OCI-LY7 (cell line): ENCODE measurements at regions not wholly inside any gene's neighbourhood (a gene's known extent, or its start where the extent isn't known, plus 50 kb on each side); places are given as distances from the start of the nearest gene placed in this dataset.

Experiments
- BruUV-seq: library from RNA; stranded (reverse); fragments of 400-500 nt; replicated peaks from 2 replicates; lab custom pipeline; 2021; lab: Mats Ljungman, UMichigan
- CTCF ChIA-PET: fragments of 300-600 bp; sonication (Branson Sonifier 250); formaldehyde crosslinking; loops from one replicate; lab custom pipeline; 2022; ENCODE audit warnings: antibody characterized with exemption; ENCODE audit not compliant: unreplicated experiment; lab: Charles Lee
- POLR2A ChIA-PET: fragments of 300-600 bp; sonication (Branson Sonifier 250); formaldehyde crosslinking; loops from one replicate; lab custom pipeline; 2022; ENCODE audit warnings: antibody characterized with exemption; lab: Charles Lee
- DNase-seq: peaks from one replicate; pipeline ENCODE4 v3.0.0-alpha.2; 2015; ENCODE audit warnings: low spot score
- H2AFZ ChIP-seq: fragments of 200-600 bp; sonication (generic), shearing (Covaris generic); 2 replicates; pipeline ENCODE4 v1.6.1; 2014; ENCODE audit warnings: mild to moderate bottlenecking, antibody characterized with exemption, low read length, moderate library complexity
- H3K27ac ChIP-seq: fragments of 200-600 bp; sonication (generic); 2 replicates; pipeline ENCODE4 v1.5.1; 2014; ENCODE audit warnings: mixed run types, low read depth, mild to moderate bottlenecking, moderate library complexity, low read length, inconsistent platforms; ENCODE audit not compliant: poor library complexity, severe bottlenecking
- H3K36me3 ChIP-seq: fragments of 200-600 bp; sonication (generic); 2 replicates; pipeline ENCODE4 v1.6.1; 2014; ENCODE audit warnings: mild to moderate bottlenecking, antibody characterized with exemption, low read length, moderate library complexity, mixed read lengths; ENCODE audit not compliant: insufficient read depth
- H3K4me1 ChIP-seq: fragments of 200-600 bp; sonication (generic); 2 replicates; pipeline ENCODE4 v1.5.1; 2014; ENCODE audit warnings: mild to moderate bottlenecking, low read length; ENCODE audit not compliant: insufficient read depth, poor library complexity, severe bottlenecking
- H3K4me2 ChIP-seq: fragments of 200-600 bp; sonication (generic); 2 replicates; pipeline ENCODE4 v1.6.1; 2014; ENCODE audit warnings: mild to moderate bottlenecking, low read length
- H3K4me3 ChIP-seq: fragments of 200-600 bp; sonication (generic); 2 replicates; pipeline ENCODE4 v1.5.1; 2014; ENCODE audit warnings: mild to moderate bottlenecking, low read depth, low read length; ENCODE audit not compliant: poor library complexity, severe bottlenecking
- H3K79me2 ChIP-seq: fragments of 200-600 bp; sonication (generic); 2 replicates; pipeline ENCODE4 v1.6.1; 2016; ENCODE audit warnings: low read depth, mild to moderate bottlenecking, low read length, moderate library complexity, mixed read lengths; ENCODE audit not compliant: insufficient read depth
- H3K9me2 ChIP-seq: fragments of 200-600 bp; sonication (generic); 2 replicates; pipeline ENCODE4 v1.6.1; 2016; ENCODE audit warnings: mild to moderate bottlenecking, low read length, mixed read lengths; ENCODE audit not compliant: insufficient read depth
- H3K9me3 ChIP-seq: fragments of 200-600 bp; sonication (generic); 2 replicates; pipeline ENCODE4 v1.6.1; 2014; ENCODE audit warnings: mild to moderate bottlenecking, mixed run types, low read length, mixed read lengths
- H4K20me1 ChIP-seq: fragments of 200-600 bp; sonication (generic); 2 replicates; pipeline ENCODE4 v1.6.1; 2014; ENCODE audit warnings: mild to moderate bottlenecking, antibody characterized with exemption, low read length, moderate library complexity, mixed read lengths; ENCODE audit not compliant: insufficient read depth
- EZH2phosphoT487 ChIP-seq: fragments of 200-600 bp; sonication (generic); IDR thresholded peaks from 2 replicates; pipeline ENCODE4 v1.6.1; 2018; ENCODE audit warnings: low read depth, borderline replicate concordance, mild to moderate bottlenecking, mixed run types, antibody characterized with exemption, low read length, moderate library complexity, mixed read lengths
- intact Hi-C: fragments of 100-400 bp; cut with micrococcal nuclease; formaldehyde crosslinking; loops from one replicate; pipeline ENCODE4 v1.10.0; 2022; ENCODE audit not compliant: unreplicated experiment
- TF ChIP-seq, protein P1 (sequence below): fragments of 200-600 bp; sonication (generic); conservative IDR thresholded peaks from 2 replicates; pipeline ENCODE4 v1.5.1; 2014; ENCODE audit warnings: mild to moderate bottlenecking, antibody characterized with exemption, low read length, moderate library complexity, mixed read lengths

DNA sequence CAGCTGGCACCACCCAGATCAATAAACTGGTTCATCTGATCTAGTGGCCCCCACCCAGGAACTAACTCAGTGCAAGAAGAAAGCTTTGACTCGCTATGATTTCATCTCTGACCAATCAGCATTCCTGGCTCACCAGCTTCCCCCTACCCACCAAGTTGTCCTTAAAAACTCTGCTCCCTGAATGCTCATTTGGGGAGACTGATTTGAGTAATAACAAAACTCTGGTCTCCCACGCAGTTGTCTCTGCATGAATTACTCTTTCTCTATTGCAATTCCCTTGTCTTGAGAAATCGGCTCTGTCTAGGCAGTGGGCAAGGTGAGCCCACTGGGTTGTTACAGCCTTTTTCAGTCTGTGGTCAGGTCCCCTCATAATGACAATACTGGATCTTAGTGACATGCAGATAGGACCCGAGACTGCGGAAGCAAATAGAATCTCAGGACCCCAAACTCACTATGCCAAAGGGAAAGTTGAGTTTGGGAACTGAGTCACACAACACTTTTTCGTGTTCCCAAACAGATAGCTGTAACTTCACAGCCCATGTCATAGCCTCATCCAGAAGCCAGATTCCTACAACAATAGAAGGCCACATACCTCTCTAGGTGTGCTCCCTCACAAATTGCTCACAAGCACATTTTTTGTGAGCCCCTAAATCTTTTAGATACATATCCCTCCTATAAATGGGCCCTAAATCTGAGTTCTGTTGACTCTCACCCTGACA is 175.2 kb upstream of the RAI14 start:
- Histone ChIP-seq H3K9me3 (no peaks in the 10 kb centered on the region), H3K9me2 (no peaks in the 10 kb centered on the region), H4K20me1 (no peaks in the 10 kb centered on the region), H3K4me3 (no peak overlapping the region), H3K27ac (no peak overlapping the region), H3K36me3 (no peaks in the 10 kb centered on the region), H3K4me2 (no peak overlapping the region), H3K79me2 (no peaks in the 10 kb centered on the region), H2AFZ (no peak overlapping the region), H3K4me1 (no peaks in the 10 kb centered on the region)
- intact Hi-C loops: no loop called here
- no peak for DNase-seq
- BruUV-seq: no TSS peak
- no peak for TF ChIP-seq EZH2phosphoT487
- TF ChIP-seq, protein P1, sequence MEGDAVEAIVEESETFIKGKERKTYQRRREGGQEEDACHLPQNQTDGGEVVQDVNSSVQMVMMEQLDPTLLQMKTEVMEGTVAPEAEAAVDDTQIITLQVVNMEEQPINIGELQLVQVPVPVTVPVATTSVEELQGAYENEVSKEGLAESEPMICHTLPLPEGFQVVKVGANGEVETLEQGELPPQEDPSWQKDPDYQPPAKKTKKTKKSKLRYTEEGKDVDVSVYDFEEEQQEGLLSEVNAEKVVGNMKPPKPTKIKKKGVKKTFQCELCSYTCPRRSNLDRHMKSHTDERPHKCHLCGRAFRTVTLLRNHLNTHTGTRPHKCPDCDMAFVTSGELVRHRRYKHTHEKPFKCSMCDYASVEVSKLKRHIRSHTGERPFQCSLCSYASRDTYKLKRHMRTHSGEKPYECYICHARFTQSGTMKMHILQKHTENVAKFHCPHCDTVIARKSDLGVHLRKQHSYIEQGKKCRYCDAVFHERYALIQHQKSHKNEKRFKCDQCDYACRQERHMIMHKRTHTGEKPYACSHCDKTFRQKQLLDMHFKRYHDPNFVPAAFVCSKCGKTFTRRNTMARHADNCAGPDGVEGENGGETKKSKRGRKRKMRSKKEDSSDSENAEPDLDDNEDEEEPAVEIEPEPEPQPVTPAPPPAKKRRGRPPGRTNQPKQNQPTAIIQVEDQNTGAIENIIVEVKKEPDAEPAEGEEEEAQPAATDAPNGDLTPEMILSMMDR: no peak
- CTCF ChIA-PET: no interaction called here
- POLR2A ChIA-PET: no interaction called here

DNA sequence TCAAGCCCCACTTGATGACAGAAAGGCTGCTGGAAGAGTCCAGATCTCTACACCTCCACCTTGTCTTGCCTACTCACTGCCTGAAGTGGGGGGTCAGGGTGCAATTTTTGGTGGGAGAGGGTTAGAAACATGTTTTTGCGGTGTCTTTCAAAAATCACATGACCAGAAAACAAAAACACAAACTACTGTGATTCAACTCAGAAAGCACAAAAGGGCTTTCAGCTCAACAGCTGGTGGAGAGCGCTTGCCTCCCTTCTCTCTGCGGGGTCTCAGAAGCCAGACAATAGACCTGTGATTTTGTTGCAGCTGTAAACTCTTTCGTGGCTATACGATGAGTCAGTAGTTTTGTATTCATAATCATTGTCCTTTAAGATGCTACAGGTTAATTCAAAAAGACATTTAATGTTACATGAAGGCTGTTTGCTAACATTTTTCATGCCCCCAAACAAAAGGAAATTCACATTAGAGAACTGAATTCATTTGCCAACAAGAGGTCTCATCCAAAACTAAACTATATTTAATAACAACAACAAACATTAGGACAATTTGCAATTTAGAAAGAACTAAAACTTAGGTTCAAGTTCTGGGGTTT is 172.6 kb upstream of the RAI14 start:
- H3K9me3 ChIP-seq: no peaks in the 10 kb centered on the region
- H3K79me2 ChIP-seq: no peaks in the 10 kb centered on the region
- no peak overlapping the region for H3K4me3 ChIP-seq
- ChIA-PET POLR2A (interaction anchor here (0.6 kb wide), 1 partner anchor 17 kb away, joined by 3 read pairs; no protein-coding TSS in a partner anchor), CTCF (no interaction called here)
- no peak for DNase-seq
- intact Hi-C loops: no loop called here
- H3K36me3 ChIP-seq: no peaks in the 10 kb centered on the region
- TF ChIP-seq, protein P1: no peak
- TF ChIP-seq EZH2phosphoT487: no peak
- no peak overlapping the region for H2AFZ ChIP-seq
- no peak overlapping the region for H3K27ac ChIP-seq
- no peak overlapping the region for H3K4me2 ChIP-seq
- H3K4me1 ChIP-seq: no peaks in the 10 kb centered on the region
- no TSS peak for BruUV-seq
- no peaks in the 10 kb centered on the region for H4K20me1 ChIP-seq
- H3K9me2 ChIP-seq: no peaks in the 10 kb centered on the region
